DND-41 (cell line): ENCODE measurements at regions not wholly inside any gene's neighbourhood (a gene's known extent, or its start where the extent isn't known, plus 50 kb on each side); places are given as distances from the start of the nearest gene placed in this dataset.

Experiments
- ATAC-seq: fragments of 200-7000 bp; cut with Tn5 transposase; 3 replicates; pipeline ENCODE4 v1.9.1; 2021; ENCODE audit warnings: low read depth; ENCODE audit not compliant: insufficient read depth
- DNase-seq: peaks from one replicate; pipeline ENCODE4 v3.0.0-alpha.2; 2020
- H2AFZ ChIP-seq: 2 replicates; pipeline ENCODE4 v1.6.0; 2012; ENCODE audit warnings: low read depth, low read length
- H3K27ac ChIP-seq: 2 replicates; pipeline ENCODE4 v1.5.1; 2012; ENCODE audit warnings: low read length, inconsistent platforms
- H3K27me3 ChIP-seq: fragments of 200-600 bp; sonication (generic); 2 replicates; pipeline ENCODE4 v1.6.0; 2012; ENCODE audit warnings: low read length, mild to moderate bottlenecking, inconsistent platforms; ENCODE audit not compliant: insufficient read depth, poor library complexity
- H3K36me3 ChIP-seq: 2 replicates; pipeline ENCODE4 v1.5.1; 2012; ENCODE audit warnings: low read length, inconsistent platforms; ENCODE audit not compliant: insufficient read depth
- H3K4me1 ChIP-seq: 2 replicates; pipeline ENCODE4 v1.5.1; 2012; ENCODE audit warnings: mild to moderate bottlenecking, low read length; ENCODE audit not compliant: insufficient read depth
- H3K4me2 ChIP-seq: 2 replicates; pipeline ENCODE4 v1.6.0; 2012; ENCODE audit warnings: mild to moderate bottlenecking, moderate library complexity, low read length, inconsistent platforms; ENCODE audit not compliant: insufficient read depth
- H3K4me3 ChIP-seq, 2 experiments: fragments of 200-600 bp in 1 of 2; shearing (Covaris generic) in 1 of 2; 2 replicates each; pipeline ENCODE4 v1.5.1; 2012 to 2016; ENCODE audit warnings: inconsistent platforms in 2 of 2, low read length in 2 of 2, mild to moderate bottlenecking in 2 of 2, low read depth in 1 of 2, moderate library complexity in 1 of 2
- H3K79me2 ChIP-seq: 2 replicates; pipeline ENCODE4 v1.6.0; 2012; ENCODE audit warnings: low read length, inconsistent platforms; ENCODE audit not compliant: insufficient read depth
- H3K9ac ChIP-seq: 2 replicates; pipeline ENCODE4 v1.6.0; 2012; ENCODE audit warnings: low read depth, mild to moderate bottlenecking, inconsistent platforms, low read length, moderate library complexity
- H3K9me3 ChIP-seq: 2 replicates; pipeline ENCODE4 v1.5.1; 2012; ENCODE audit warnings: low read length, moderate library complexity, mild to moderate bottlenecking, inconsistent platforms; ENCODE audit not compliant: insufficient read depth, severe bottlenecking
- H4K20me1 ChIP-seq: 2 replicates; pipeline ENCODE4 v1.6.0; 2012; ENCODE audit warnings: low read length; ENCODE audit not compliant: insufficient read depth
- CTCF ChIP-seq: IDR thresholded peaks from 2 replicates; pipeline ENCODE4 v1.5.1; 2012; ENCODE audit warnings: borderline replicate concordance, low read length, moderate library complexity, mild to moderate bottlenecking; ENCODE audit not compliant: poor library complexity, severe bottlenecking; ENCODE audit errors: extremely low read depth
- EZH2 ChIP-seq: IDR thresholded peaks from 3 replicates; pipeline ENCODE4 v1.6.1; 2012; ENCODE audit warnings: borderline replicate concordance, low read depth, mild to moderate bottlenecking, moderate library complexity, low read length, inconsistent platforms; ENCODE audit not compliant: severe bottlenecking

DNA sequence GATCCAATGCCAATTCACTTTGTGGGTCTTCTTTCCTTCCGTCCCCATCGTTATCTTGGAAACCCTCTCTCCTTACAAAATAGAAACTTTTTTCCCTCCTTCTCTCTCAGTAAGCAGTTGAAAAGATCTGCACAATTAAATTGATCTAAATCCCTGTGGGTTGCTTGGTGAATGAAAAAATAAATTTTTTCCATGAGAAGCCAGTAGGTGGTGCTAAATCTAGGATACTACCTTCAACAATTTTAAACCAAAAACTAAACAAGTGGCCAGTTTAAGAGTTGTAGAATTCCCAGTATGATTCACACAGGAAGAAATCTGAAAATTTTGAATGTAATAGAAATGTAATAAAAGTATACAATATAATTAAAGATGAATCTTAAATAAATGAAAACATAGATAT is 990.3 kb upstream of the ZNF722 start:
- Histone ChIP-seq H3K4me2 (no peak overlapping the region), H3K9me3 (peaks cover 3% of the 10 kb centered on the region), H3K36me3 (no peaks in the 10 kb centered on the region), H2AFZ (no peak overlapping the region), H3K27me3 (no peaks in the 10 kb centered on the region), H3K4me3 (no peak overlapping the region), H3K4me1 (no peaks in the 10 kb centered on the region), H3K79me2 (no peaks in the 10 kb centered on the region), H4K20me1 (no peaks in the 10 kb centered on the region), H3K27ac (no peak overlapping the region), H3K9ac (no peak overlapping the region)
- DNase-seq (no peak), ATAC-seq (no peak)
- peak; percentile 34 for TF ChIP-seq CTCF
- TF ChIP-seq EZH2: no peak

- no peak for DNase-seq
- Histone ChIP-seq H3K4me2 (no peak overlapping the region), H3K36me3 (no peaks in the 10 kb centered on the region), H4K20me1 (no peaks in the 10 kb centered on the region), H3K4me1 (no peaks in the 10 kb centered on the region), H3K9ac (no peak overlapping the region), H2AFZ (no peak overlapping the region), H3K27me3 (no peaks in the 10 kb centered on the region), H3K9me3 (peaks cover 3% of the 10 kb centered on the region), H3K27ac (no peak overlapping the region), H3K79me2 (no peaks in the 10 kb centered on the region), H3K4me3 (no peak overlapping the region)
- no peak for ATAC-seq
- TF ChIP-seq CTCF (no peak), EZH2 (no peak)
Observed at GRCh38 chr7:63009771-63010170, 988.9 kb upstream of the ZNF722 start.

DNA sequence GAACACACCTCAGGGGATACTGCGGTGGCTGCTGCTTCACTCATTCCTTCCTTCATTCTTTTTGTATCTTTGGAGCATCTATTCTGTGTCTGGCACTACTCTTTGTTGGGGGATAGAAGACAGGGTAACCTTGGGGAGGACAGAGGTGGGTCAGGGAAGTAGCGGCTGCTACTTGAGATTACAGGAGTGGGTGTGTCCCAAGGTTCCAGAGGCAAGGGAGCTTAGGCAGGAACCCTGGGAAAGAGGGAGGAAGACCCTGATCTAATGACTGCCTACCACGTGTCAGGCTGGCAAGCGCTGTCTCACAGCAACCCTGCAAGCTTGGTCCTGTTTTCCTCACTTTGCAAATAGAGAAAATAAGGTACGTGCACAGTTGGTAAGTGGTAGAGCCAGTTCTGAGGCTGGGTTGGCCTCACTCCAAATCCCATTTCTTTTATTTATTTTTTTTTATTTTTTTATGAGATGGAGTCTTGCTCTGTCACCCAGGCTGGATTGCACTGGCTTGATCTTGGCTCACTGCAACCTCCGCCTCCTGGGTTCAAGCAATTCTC is 985.9 kb upstream of the ZNF722 start:
- Histone ChIP-seq H3K4me3 (no peak overlapping the region), H3K79me2 (no peaks in the 10 kb centered on the region), H3K4me2 (no peak overlapping the region), H3K9ac (no peak overlapping the region), H3K9me3 (peaks cover 6% of the 10 kb centered on the region), H4K20me1 (no peaks in the 10 kb centered on the region), H3K4me1 (no peaks in the 10 kb centered on the region), H2AFZ (no peak overlapping the region), H3K36me3 (no peaks in the 10 kb centered on the region), H3K27ac (no peak overlapping the region), H3K27me3 (no peaks in the 10 kb centered on the region)
- no peak for ATAC-seq
- TF ChIP-seq EZH2 (no peak), CTCF (no peak)
- no peak for DNase-seq

DNA sequence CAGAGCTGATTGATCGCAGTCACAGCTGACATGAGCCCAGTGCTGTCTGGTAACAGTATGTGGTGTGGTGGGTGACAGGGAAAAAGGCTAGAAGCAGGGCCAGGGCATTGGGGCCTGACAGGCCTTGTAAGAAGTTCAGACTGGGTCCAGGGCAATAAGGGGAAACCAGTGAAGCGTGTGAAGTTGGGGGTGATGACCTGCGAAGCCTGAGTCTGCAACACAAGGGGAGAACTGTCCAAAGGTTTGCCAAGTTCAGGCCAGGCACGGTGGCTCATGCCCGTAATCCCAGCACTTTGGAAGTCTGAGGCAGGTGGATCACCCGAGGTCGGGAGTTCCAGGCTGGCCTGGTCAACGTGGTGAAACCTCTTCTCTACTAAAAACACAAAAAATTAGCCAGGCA is 983.9 kb upstream of the ZNF722 start:
- Histone ChIP-seq H4K20me1 (no peaks in the 10 kb centered on the region), H3K4me3 (no peak overlapping the region), H3K79me2 (no peaks in the 10 kb centered on the region), H3K4me1 (no peaks in the 10 kb centered on the region), H3K9ac (no peak overlapping the region), H3K9me3 (peaks cover 6% of the 10 kb centered on the region), H3K27ac (no peak overlapping the region), H2AFZ (no peak overlapping the region), H3K36me3 (no peaks in the 10 kb centered on the region), H3K27me3 (no peaks in the 10 kb centered on the region), H3K4me2 (no peak overlapping the region)
- no peak for TF ChIP-seq CTCF
- no peak for TF ChIP-seq EZH2
- ATAC-seq (no peak), DNase-seq (no peak)
